ENCODE measurements at regions not wholly inside any gene's neighbourhood (a gene's known extent, or its start where the extent isn't known, plus 50 kb on each side); places are given as distances from the start of the nearest gene placed in this dataset.
"Not testable (repeated sequence)": the region's sequence is repeated elsewhere in the genome, so short reads cannot be mapped to it uniquely, and the experiment has no call there.

DNA sequence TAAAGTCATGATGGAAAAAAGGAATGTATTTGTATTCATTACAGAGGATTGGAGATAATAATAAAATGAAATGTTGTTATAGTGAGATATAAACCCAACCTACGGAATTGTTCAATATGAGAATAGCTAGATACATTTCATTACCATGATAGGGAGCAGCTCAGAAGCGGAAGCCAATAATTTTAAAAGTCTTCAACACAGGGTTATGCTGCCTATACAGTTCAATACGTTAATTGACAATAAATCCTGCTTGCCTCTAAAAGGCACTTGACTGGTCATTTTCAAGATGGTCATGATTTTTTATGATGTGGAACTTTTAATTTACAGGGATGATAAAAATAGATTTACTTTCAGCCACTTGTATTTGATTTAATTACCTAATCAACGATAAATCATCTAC, 506.8 kb downstream of the TMEM114 start:
- no peak overlapping the region for H3K4me3 ChIP-seq (ENCODE audit: control insufficient read depth, low read depth, low read length)
- TF ChIP-seq, protein P1, sequence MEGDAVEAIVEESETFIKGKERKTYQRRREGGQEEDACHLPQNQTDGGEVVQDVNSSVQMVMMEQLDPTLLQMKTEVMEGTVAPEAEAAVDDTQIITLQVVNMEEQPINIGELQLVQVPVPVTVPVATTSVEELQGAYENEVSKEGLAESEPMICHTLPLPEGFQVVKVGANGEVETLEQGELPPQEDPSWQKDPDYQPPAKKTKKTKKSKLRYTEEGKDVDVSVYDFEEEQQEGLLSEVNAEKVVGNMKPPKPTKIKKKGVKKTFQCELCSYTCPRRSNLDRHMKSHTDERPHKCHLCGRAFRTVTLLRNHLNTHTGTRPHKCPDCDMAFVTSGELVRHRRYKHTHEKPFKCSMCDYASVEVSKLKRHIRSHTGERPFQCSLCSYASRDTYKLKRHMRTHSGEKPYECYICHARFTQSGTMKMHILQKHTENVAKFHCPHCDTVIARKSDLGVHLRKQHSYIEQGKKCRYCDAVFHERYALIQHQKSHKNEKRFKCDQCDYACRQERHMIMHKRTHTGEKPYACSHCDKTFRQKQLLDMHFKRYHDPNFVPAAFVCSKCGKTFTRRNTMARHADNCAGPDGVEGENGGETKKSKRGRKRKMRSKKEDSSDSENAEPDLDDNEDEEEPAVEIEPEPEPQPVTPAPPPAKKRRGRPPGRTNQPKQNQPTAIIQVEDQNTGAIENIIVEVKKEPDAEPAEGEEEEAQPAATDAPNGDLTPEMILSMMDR (IDR thresholded peaks at IDR 0.05; ENCODE audit: control insufficient read depth, insufficient read depth, low read depth, low read length, missing control alignments): no peak
- no peak for DNase-seq (ENCODE audit: low read depth)

DNA sequence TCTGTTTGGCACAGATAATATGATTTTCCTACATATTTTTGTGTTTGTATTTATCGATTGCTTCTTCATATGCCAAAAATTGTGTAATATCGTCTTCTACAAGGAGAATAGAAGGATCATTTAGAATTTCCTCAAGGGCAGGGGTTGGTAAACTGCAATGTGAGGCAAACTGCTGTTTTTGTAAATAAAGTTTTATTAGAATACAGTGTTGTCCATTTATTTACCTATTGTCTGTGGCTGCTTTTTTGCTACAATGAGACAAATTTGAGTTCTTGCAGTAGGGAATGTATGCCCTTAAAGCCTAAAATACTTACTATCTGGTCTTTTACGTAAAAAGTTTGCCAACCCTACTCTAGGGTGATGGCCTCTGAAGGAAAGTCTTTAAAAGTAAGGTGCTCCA, 509.5 kb downstream of the TMEM114 start:
- no peak overlapping the region for H3K4me3 ChIP-seq (ENCODE audit: control insufficient read depth, low read depth, low read length)
- no peak for DNase-seq (ENCODE audit: low read depth)
- TF ChIP-seq, protein P1 (IDR thresholded peaks at IDR 0.05; ENCODE audit: control insufficient read depth, insufficient read depth, low read depth, low read length, missing control alignments): no peak

DNA sequence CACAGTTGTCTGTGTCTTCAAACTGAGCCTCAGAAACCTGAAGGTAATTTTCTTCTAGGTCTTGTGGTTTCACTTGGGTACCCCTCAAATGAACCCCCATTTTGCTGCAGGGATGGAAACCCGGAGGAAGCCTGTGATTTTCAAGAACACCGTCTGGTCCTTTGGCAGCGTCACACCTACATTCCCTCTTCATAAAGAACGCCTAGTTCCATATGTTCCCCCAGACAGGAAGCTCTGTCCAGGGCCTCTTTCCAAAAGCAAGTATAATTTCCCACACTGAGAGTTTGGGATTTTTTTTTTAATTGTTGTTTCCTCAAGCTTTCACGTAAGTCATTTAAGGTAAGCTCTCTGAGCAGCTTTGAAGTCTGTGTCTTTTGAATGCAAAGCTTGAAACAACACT, 515.0 kb downstream of the TMEM114 start:
- TF ChIP-seq, protein P1 (IDR thresholded peaks at IDR 0.05; ENCODE audit: control insufficient read depth, insufficient read depth, low read depth, low read length, missing control alignments): no peak
- DNase-seq (ENCODE audit: low read depth): no peak
- H3K4me3 ChIP-seq (ENCODE audit: control insufficient read depth, low read depth, low read length): no peak overlapping the region

GRCh38 chr16:8070506-8070905, 519.8 kb downstream of the TMEM114 start:
- TF ChIP-seq, protein P1 (IDR thresholded peaks at IDR 0.05; ENCODE audit: control insufficient read depth, insufficient read depth, low read depth, low read length, missing control alignments): no peak
- no peak for DNase-seq (ENCODE audit: low read depth)
- H3K4me3 ChIP-seq (ENCODE audit: control insufficient read depth, low read depth, low read length): no peak overlapping the region

DNA sequence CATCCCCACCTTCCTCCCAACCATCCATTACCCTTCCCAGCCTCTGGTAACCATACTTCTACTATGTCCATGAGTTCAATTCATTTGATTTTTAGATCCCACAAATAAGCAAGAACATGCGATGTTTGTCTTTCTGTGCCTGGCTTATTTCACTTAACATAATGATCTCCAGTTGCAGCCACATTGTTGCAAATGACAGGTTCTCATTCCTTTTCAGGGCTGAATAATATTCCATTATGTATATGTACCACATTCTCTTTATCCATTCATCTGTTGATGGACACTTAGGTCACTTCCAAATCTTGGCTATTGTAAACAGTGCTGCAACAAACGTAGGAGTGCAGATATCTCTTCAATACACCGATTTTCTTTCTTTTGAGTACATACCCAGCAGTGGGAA, 522.1 kb downstream of the TMEM114 start:
- not testable (repeated sequence) for DNase-seq (ENCODE audit: low read depth)

GRCh38 chr16:8063159-8063558, 527.2 kb downstream of the TMEM114 start:
- DNase-seq (ENCODE audit: low read depth): no peak
- TF ChIP-seq, protein P1 (IDR thresholded peaks at IDR 0.05; ENCODE audit: control insufficient read depth, insufficient read depth, low read depth, low read length, missing control alignments): no peak
- H3K4me3 ChIP-seq (ENCODE audit: control insufficient read depth, low read depth, low read length): no peak overlapping the region

More for the DNA sequence above, 522.1 kb downstream of the TMEM114 start:
- H3K4me3 ChIP-seq (ENCODE audit: control insufficient read depth, low read depth, low read length): not testable (repeated sequence)

GRCh38 chr16:8062677-8063076, 527.6 kb downstream of the TMEM114 start:
- TF ChIP-seq, protein P1 (IDR thresholded peaks at IDR 0.05; ENCODE audit: control insufficient read depth, insufficient read depth, low read depth, low read length, missing control alignments): no peak
- no peak overlapping the region for H3K4me3 ChIP-seq (ENCODE audit: control insufficient read depth, low read depth, low read length)
- DNase-seq (ENCODE audit: low read depth): no peak
